NT2/D1 (cell line): ENCODE measurements at regions not wholly inside any gene's neighbourhood (a gene's known extent, or its start where the extent isn't known, plus 50 kb on each side); places are given as distances from the start of the nearest gene placed in this dataset.

ENCODE experiments used
- SUZ12 ChIP-seq: IDR thresholded peaks from 2 replicates; pipeline ENCODE4 v1.6.1; 2011; ENCODE audit not compliant: insufficient read length, insufficient read depth; ENCODE audit errors: extremely low read depth
- YY1 ChIP-seq: IDR thresholded peaks from 2 replicates; pipeline ENCODE4 v1.6.1; 2011; ENCODE audit not compliant: insufficient read length, insufficient read depth
- ZNF274 ChIP-seq: IDR thresholded peaks from 2 replicates; pipeline ENCODE4 v1.6.1; 2011; ENCODE audit warnings: mild to moderate bottlenecking, low read depth, low read length

GRCh38 chr22:49115197-49115596 is 712.5 kb downstream of the BRD1 start:
- no peak for TF ChIP-seq ZNF274
- TF ChIP-seq YY1: no peak
- TF ChIP-seq SUZ12: no peak
